ENCODE measurements at regions not wholly inside any gene's neighbourhood (a gene's known extent, or its start where the extent isn't known, plus 50 kb on each side); places are given as distances from the start of the nearest gene placed in this dataset.

- TF ChIP-seq CTCF (IDR thresholded peaks at IDR 0.05), result no peak
- Mint-ChIP-seq H3K36me3 (no peaks in the 10 kb centered on the region), H3K9me3 (peaks cover 4% of the 10 kb centered on the region), H3K4me3 (no peak overlapping the region), H3K27ac (no peak overlapping the region), H3K4me1 (peaks cover 24% of the 10 kb centered on the region), H3K27me3 (ENCODE audit: insufficient read depth, low read depth) (peaks cover 3% of the 10 kb centered on the region)
- no peak overlapping the region for H3K27ac ChIP-seq
- no peak for DNase-seq (ENCODE audit: low spot score)
- H3K9ac ChIP-seq, result no peak overlapping the region
- peaks cover 6% of the 10 kb centered on the region for H3K4me1 ChIP-seq
- H3K4me2 ChIP-seq, result no peak overlapping the region
- H3K4me3 ChIP-seq, result no peak overlapping the region
- H3K9me3 ChIP-seq (ENCODE audit: low read depth), result no peaks in the 10 kb centered on the region
- H3F3A ChIP-seq (ENCODE audit: low read depth), result no peaks in the 10 kb centered on the region
- no peak overlapping the region for H2AFZ ChIP-seq (replicated peaks)
- no peaks in the 10 kb centered on the region for H3K27me3 ChIP-seq
- H4K20me1 ChIP-seq (ENCODE audit: low read depth), result no peaks in the 10 kb centered on the region
- no peaks in the 10 kb centered on the region for H3K79me2 ChIP-seq (ENCODE audit: low read depth)
- no peaks in the 10 kb centered on the region for H3K36me3 ChIP-seq
Measured at GRCh38 chr20:11077226-11077625, 403.4 kb upstream of the JAG1 start.

- H3K27ac ChIP-seq, result no peak overlapping the region
- Mint-ChIP-seq H3K27ac (no peak overlapping the region), H3K27me3 (ENCODE audit: insufficient read depth, low read depth) (peaks cover 6% of the 10 kb centered on the region), H3K9me3 (no peaks in the 10 kb centered on the region), H3K36me3 (no peaks in the 10 kb centered on the region), H3K4me3 (no peak overlapping the region), H3K4me1 (peaks cover 24% of the 10 kb centered on the region)
- no peaks in the 10 kb centered on the region for H3K27me3 ChIP-seq
- no peak overlapping the region for H3K4me2 ChIP-seq
- no peaks in the 10 kb centered on the region for H3K79me2 ChIP-seq (ENCODE audit: low read depth)
- H3K9me3 ChIP-seq (ENCODE audit: low read depth), result no peaks in the 10 kb centered on the region
- DNase-seq (ENCODE audit: low spot score), result no peak
- H3F3A ChIP-seq (ENCODE audit: low read depth), result no peaks in the 10 kb centered on the region
- H3K9ac ChIP-seq, result no peak overlapping the region
- H2AFZ ChIP-seq (replicated peaks), result no peak overlapping the region
- TF ChIP-seq EZH2 (IDR thresholded peaks at IDR 0.05) (no peak), EZH2phosphoT487 (IDR thresholded peaks at IDR 0.05) (no peak), CTCF (IDR thresholded peaks at IDR 0.05) (no peak)
- H3K4me3 ChIP-seq, result no peak overlapping the region
- H4K20me1 ChIP-seq (ENCODE audit: low read depth), result no peaks in the 10 kb centered on the region
- H3K36me3 ChIP-seq, result no peaks in the 10 kb centered on the region
- no peaks in the 10 kb centered on the region for H3K4me1 ChIP-seq
Measured at GRCh38 chr20:11080010-11080409, 406.2 kb upstream of the JAG1 start.

- Mint-ChIP-seq H3K4me1 (peaks cover 24% of the 10 kb centered on the region), H3K27me3 (ENCODE audit: insufficient read depth, low read depth) (peaks cover 6% of the 10 kb centered on the region), H3K9me3 (no peaks in the 10 kb centered on the region), H3K4me3 (no peak overlapping the region), H3K27ac (no peak overlapping the region), H3K36me3 (no peaks in the 10 kb centered on the region)
- Histone ChIP-seq H3K4me2 (no peak overlapping the region), H3K27ac (no peak overlapping the region), H2AFZ (replicated peaks) (peak overlapping the region; percentile 18), H3K4me1 (no peaks in the 10 kb centered on the region), H3K9me3 (ENCODE audit: low read depth) (no peaks in the 10 kb centered on the region), H3F3A (ENCODE audit: low read depth) (no peaks in the 10 kb centered on the region), H3K4me3 (no peak overlapping the region), H3K27me3 (no peaks in the 10 kb centered on the region), H3K79me2 (ENCODE audit: low read depth) (no peaks in the 10 kb centered on the region), H3K36me3 (no peaks in the 10 kb centered on the region), H4K20me1 (ENCODE audit: low read depth) (no peaks in the 10 kb centered on the region), H3K9ac (no peak overlapping the region)
- DNase-seq (ENCODE audit: low spot score), result no peak
- no peak for TF ChIP-seq EZH2 (IDR thresholded peaks at IDR 0.05)
- TF ChIP-seq EZH2phosphoT487 (IDR thresholded peaks at IDR 0.05), result no peak
- no peak for TF ChIP-seq CTCF (IDR thresholded peaks at IDR 0.05)
Measured at GRCh38 chr20:11080781-11081377, 407.1 kb upstream of the JAG1 start.
